Cardiac septum (tissue), 1 donor: ENCODE measurements at regions not wholly inside any gene's neighbourhood (a gene's known extent, or its start where the extent isn't known, plus 50 kb on each side); places are given as distances from the start of the nearest gene placed in this dataset.

ENCODE experiments used
- DNase-seq: peaks from one replicate; pipeline ENCODE4 v3.0.0-alpha.2; 2020; ENCODE audit warnings: low spot score
- intact Hi-C: fragments of 100-400 bp; cut with DNase I; formaldehyde crosslinking; loops from one replicate; pipeline ENCODE4 v1.14.0; 2022
- donor health status: DM: no; HTN: no; CAD: no.

GRCh38 chr9:79237861-79238260 is 333.9 kb upstream of the TLE4 start:
- intact Hi-C loops: no loop called here
- DNase-seq: no peak

DNA sequence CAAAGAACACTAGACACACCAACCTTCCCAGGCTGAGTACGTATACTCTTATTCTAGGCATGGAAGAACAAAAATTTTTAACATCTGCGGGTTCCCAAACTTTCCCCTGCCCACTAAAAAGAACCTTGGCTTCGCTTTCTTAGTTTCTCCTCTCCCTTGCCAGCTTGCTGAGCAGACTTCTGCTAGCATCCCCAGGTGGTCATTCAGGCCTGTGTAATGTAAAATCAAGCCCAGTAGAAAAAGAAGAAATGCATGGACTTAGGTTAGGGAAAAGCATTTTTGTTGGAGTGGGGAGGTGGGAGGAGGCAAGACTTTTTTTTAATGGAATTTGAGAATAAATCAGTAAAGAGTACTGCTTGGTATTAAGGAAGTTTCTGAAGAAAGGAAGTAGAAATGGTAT is 331.0 kb upstream of the TLE4 start:
- DNase-seq: no peak
- intact Hi-C loops: no loop called here

DNA sequence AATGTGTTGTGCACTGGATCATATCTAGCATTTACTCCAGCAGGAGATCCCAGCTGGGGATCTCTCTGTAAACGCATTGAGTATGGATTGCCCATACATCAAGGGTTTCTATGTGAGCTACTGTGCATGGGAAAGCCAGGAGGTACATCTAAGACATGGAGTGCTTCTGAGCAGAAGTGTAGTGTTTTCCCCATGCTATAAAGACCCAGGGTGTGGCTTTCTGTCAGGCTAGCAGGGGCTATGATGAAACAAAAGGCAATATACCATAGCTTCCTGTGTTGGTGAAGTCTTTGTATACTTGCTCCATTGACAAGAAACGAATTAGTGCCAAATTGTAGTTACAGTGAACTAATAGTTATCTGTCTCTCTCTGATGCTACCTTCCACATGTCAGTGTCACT is 329.3 kb upstream of the TLE4 start:
- intact Hi-C loops: no loop called here
- DNase-seq: no peak

- DNase-seq: no peak
- intact Hi-C loops: no loop called here
Observed at GRCh38 chr9:79246170-79246569, 325.6 kb upstream of the TLE4 start.

DNA sequence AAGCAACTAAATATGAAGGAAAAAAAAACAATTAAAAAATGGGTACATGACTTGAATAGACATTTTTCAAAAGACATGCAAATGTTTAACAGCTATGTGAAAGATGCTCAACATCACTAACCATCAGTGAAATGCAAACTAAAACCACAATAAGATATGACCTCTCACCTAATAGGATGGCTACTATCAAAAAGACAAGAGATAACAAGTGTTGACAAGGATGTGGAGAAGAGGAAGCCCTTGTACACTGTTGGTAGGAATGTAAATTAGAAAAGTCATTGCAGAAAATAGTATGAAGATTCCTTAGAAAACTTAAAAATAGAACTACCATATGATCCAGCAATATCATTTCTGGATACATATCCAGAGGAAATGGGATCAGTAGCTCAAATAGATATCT is 324.7 kb upstream of the TLE4 start:
- DNase-seq: no peak
- intact Hi-C loops: no loop called here

GRCh38 chr9:79250806-79251205 is 321.0 kb upstream of the TLE4 start:
- intact Hi-C loops: no loop called here
- DNase-seq: no peak

GRCh38 chr9:79254900-79255650 is 316.7 kb upstream of the TLE4 start:
- intact Hi-C loops: no loop called here
- DNase-seq: no peak

DNA sequence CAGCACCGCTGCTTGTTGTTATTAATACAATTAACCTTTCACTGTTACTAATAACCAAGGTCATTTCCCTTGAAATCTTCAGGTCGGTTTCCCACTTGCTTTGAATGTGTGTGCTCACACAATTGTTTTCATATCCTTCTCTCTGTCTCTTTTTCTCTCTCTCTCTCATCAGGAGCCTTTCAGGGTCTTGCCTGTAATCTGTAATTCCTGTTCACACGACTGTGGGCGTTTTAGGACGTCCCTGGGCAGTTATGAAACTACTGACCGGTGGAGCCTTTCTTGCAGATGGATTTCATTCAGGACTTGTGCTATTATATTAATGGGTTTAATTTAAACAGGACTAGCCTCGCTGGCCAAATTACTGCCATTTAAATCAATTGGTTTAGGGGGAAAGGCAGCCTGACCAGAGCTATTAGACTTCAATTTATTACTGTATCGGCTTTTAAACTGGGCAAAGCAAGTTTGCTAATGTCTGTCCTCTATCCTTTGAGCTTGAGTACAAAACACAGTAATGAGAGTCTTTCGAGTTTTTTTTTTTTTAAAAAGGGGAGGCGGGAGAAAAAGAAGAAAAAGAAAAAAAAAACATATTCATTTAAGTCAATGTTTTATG is 316.0 kb upstream of the TLE4 start:
- intact Hi-C loops: no loop called here
- DNase-seq: no peak

GRCh38 chr9:79256691-79257213 is 315.0 kb upstream of the TLE4 start:
- no peak for DNase-seq
- intact Hi-C loops: no loop called here

DNA sequence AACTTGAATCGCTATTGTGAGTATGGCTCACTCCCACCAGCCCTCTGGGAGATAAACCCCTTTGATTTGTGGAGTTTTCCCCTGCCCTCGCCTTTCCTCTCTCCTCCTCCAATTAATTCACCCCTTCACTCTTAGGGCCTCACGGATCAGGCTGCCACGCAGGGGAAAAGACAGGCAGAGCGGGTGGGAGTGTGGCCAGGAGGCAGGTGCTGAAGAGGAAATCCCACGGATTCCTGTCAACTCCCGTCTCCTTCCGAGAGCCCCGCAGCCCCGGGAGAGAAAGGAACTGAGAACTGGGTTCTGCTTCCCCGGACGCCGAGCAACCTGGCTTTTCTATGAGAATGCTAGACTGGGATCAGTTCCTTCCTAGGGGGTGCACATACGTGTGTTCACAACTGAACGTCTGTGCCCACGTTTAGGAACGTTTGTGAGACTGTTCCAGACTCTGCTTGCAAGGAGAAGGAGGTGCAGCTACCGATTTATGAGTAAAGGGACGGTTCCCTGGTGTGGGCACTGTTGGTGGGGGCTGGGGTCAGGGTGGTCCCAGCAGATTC is 314.5 kb upstream of the TLE4 start:
- intact Hi-C loops: no loop called here
- peak; percentile 76 for DNase-seq

GRCh38 chr9:79257790-79258351 is 313.9 kb upstream of the TLE4 start:
- intact Hi-C loops: no loop called here
- no peak for DNase-seq

GRCh38 chr9:79259858-79260257 is 311.9 kb upstream of the TLE4 start:
- no peak for DNase-seq
- intact Hi-C loops: no loop called here

- intact Hi-C loops: no loop called here
- DNase-seq: no peak
Observed at GRCh38 chr9:79263628-79264027, 308.1 kb upstream of the TLE4 start.

DNA sequence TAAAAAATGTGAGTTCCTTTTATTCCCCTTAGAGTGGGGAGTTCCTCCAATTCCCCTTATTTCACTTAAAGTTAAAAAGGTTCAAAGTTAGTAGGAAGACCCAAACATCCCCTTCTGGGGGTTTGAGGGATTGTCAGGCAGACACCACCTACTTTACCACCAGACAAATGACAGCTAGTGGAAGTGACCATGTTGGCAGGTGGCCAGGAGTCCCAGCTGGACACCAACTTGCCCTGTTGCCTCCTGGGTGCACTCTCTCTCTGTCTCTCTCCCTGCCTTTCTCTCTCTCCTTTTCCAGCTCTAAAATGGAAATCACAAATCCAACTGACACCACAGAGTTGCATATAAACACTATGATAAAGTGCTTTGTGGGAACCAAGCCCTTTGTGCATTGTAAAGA is 307.7 kb upstream of the TLE4 start:
- intact Hi-C loops: no loop called here
- no peak for DNase-seq

- DNase-seq: no peak
- intact Hi-C loops: no loop called here
Observed at GRCh38 chr9:79264511-79265355, 307.0 kb upstream of the TLE4 start.

DNA sequence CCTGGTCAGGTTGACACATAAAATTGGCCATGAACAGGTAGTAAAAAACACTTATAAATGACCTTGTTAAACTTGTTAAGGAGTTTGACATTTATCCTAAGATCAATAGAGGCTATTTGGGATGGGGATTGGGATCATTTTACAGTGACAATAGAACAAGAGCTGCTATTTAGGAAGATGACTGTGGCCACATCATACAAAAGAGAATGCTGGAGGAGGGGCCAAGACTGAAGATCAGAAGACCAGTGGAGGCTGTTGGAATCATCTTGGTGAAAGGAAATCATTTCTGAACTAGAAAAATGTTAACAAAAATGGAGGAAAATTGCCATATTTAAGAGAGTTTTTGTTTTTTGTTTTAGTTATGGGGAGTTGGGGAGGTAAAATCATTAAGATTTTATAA is 304.8 kb upstream of the TLE4 start:
- DNase-seq: no peak
- intact Hi-C loops: no loop called here

- intact Hi-C loops: no loop called here
Observed at GRCh38 chr9:79268806-79269205, 303.0 kb upstream of the TLE4 start.

DNA sequence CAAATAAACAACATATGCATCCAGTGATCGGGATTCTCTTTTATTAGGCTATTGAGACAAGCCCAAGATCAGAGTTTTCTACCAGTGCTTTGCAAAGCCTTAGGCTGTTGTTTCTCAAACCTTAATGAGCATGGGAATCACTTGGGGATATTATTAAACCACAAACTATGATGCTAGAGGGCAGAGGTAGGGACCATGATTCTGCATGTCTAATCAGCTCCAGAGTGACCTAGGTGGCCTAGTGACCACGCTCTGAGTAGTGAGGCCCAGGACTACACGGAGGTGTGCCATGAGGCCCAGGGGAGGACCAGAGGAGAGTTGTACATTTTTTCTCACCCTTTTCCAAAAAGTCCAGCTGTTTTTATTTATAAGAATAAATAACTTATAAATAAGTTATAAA is 298.5 kb upstream of the TLE4 start:
- intact Hi-C loops: no loop called here
- no peak for DNase-seq

More at GRCh38 chr9:79268806-79269205, 303.0 kb upstream of the TLE4 start:
- DNase-seq: no peak

DNA sequence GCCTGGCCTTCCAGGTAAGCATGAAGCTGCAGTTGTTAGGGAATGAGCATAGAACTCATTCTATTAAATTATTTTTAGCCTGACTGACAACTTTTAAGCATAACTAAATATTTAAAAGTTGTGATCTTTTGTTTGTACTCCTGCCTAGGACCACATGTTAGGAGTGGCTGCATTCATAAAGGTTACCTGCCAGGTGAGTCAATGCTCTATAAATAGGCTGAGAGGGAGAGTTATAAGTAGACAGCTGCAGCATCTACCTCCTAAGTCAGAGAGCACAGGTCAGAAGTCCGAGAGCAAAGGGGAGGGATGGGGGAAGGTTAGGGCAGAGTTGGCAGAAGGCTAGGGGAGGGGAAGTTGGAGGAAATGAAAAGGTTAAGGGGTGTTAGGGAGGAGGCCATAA is 292.4 kb upstream of the TLE4 start:
- intact Hi-C loops: no loop called here
- DNase-seq: no peak

GRCh38 chr9:79280691-79281090 is 291.1 kb upstream of the TLE4 start:
- DNase-seq: no peak
- intact Hi-C loops: no loop called here
